ENCODE measurements at regions not wholly inside any gene's neighbourhood (a gene's known extent, or its start where the extent isn't known, plus 50 kb on each side); places are given as distances from the start of the nearest gene placed in this dataset.

GRCh38 chr4:125365731-125366130 lies 51.0 kb downstream of the FAT4 start:
- TF ChIP-seq ZC3H10 (CRISPR knock-in tag; IDR thresholded peaks at IDR 0.05): no peak
- no peak for TF ChIP-seq BACH2 (CRISPR knock-in tag; IDR thresholded peaks at IDR 0.05; ENCODE audit: borderline replicate concordance)
- TF ChIP-seq ESRRG (CRISPR knock-in tag; IDR thresholded peaks at IDR 0.05): no peak
- TF ChIP-seq RARB (CRISPR knock-in tag; IDR thresholded peaks at IDR 0.05): no peak
- no peak for ATAC-seq

DNA sequence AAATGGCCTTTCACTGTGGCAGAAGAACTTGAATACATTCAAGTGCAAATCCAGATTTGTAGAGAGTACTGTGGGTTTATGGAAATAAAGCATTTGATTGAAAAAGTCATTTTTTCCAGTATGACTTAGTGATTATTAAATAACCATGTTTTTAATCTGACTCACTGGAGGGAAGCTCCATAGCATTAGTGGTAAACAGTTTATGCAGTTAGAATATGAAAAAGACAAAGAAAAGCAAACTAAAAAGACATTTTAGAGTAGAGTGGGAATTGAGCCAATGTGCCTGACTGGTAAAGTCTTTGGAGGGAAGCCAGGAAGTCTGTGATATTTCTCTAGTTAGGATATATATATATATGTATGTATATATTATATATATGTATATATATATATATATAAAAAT lies 53.4 kb downstream of the FAT4 start:
- ATAC-seq: peak; percentile 78
- TF ChIP-seq TCF4 (CRISPR knock-in tag; IDR thresholded peaks at IDR 0.05; ENCODE audit: borderline replicate concordance) (no peak), PATZ1 (CRISPR knock-in tag; IDR thresholded peaks at IDR 0.05; ENCODE audit: borderline replicate concordance) (no peak), GLIS3 (CRISPR knock-in tag; IDR thresholded peaks at IDR 0.05) (no peak), ESRRG (CRISPR knock-in tag; IDR thresholded peaks at IDR 0.05) (no peak)

DNA sequence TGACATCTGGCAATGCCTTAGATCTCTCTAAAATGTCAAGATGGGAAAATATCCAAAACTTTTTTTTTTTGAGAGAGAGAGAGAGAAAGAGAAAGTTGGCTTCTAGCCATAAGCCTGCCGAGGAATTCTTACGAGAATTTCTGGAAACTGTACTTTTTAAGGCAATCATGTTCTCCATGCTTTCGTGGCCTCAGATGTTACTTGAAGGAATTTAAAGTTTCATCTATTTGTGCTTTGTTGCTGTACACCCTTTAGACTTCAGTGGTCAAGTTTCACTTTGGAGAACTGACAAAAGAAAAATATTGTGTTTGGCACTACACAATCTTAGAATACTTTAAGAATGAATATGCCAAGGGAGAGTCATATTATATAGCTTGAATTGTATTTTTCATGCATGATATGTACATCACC lies 53.9 kb downstream of the FAT4 start:
- ATAC-seq: peak; percentile 76
- no peak for TF ChIP-seq RARB (CRISPR knock-in tag; IDR thresholded peaks at IDR 0.05)
- no peak for TF ChIP-seq CSRNP3 (CRISPR knock-in tag; IDR thresholded peaks at IDR 0.05)
- TF ChIP-seq ESRRG (CRISPR knock-in tag; IDR thresholded peaks at IDR 0.05): no peak
- peak; percentile 26; the same call in 1 of the 2 replicates for TF ChIP-seq ISL1 (CRISPR knock-in tag; IDR thresholded peaks at IDR 0.05)
- TF ChIP-seq ZFP3 (CRISPR knock-in tag; IDR thresholded peaks at IDR 0.05): no peak
- no peak for TF ChIP-seq ZFP30 (CRISPR knock-in tag; IDR thresholded peaks at IDR 0.05)
- no peak for TF ChIP-seq ZC3H10 (CRISPR knock-in tag; IDR thresholded peaks at IDR 0.05)
- TF ChIP-seq, protein P1, sequence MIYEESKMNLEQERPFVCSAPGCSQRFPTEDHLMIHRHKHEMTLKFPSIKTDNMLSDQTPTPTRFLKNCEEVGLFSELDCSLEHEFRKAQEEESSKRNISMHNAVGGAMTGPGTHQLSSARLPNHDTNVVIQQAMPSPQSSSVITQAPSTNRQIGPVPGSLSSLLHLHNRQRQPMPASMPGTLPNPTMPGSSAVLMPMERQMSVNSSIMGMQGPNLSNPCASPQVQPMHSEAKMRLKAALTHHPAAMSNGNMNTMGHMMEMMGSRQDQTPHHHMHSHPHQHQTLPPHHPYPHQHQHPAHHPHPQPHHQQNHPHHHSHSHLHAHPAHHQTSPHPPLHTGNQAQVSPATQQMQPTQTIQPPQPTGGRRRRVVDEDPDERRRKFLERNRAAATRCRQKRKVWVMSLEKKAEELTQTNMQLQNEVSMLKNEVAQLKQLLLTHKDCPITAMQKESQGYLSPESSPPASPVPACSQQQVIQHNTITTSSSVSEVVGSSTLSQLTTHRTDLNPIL (CRISPR knock-in tag; IDR thresholded peaks at IDR 0.05; ENCODE audit: low read depth): no peak

- ATAC-seq: peak; percentile 52
Measured at GRCh38 chr4:125369098-125369497, 54.3 kb downstream of the FAT4 start.

DNA sequence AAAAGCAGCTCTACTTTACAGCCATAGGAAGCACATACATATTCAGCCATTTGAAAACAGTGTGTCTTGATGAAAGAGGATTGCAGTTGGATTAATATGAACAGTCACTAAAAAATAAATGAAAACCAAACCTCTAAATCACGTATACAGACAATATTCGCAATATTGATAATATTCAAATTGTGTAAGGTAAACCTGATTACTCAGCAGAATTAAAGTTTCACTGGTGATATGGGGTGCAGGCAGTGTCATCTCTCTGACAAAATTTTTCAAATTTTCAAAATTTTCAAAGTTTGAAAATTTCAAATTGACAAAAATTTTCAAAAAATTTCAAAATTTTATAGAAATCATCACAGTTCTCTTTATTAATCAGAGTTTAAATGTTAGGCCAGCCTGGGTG lies 55.7 kb downstream of the FAT4 start:
- ATAC-seq: no peak
- TF ChIP-seq, protein P2, sequence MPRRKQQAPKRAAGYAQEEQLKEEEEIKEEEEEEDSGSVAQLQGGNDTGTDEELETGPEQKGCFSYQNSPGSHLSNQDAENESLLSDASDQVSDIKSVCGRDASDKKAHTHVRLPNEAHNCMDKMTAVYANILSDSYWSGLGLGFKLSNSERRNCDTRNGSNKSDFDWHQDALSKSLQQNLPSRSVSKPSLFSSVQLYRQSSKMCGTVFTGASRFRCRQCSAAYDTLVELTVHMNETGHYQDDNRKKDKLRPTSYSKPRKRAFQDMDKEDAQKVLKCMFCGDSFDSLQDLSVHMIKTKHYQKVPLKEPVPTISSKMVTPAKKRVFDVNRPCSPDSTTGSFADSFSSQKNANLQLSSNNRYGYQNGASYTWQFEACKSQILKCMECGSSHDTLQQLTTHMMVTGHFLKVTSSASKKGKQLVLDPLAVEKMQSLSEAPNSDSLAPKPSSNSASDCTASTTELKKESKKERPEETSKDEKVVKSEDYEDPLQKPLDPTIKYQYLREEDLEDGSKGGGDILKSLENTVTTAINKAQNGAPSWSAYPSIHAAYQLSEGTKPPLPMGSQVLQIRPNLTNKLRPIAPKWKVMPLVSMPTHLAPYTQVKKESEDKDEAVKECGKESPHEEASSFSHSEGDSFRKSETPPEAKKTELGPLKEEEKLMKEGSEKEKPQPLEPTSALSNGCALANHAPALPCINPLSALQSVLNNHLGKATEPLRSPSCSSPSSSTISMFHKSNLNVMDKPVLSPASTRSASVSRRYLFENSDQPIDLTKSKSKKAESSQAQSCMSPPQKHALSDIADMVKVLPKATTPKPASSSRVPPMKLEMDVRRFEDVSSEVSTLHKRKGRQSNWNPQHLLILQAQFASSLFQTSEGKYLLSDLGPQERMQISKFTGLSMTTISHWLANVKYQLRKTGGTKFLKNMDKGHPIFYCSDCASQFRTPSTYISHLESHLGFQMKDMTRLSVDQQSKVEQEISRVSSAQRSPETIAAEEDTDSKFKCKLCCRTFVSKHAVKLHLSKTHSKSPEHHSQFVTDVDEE (CRISPR knock-in tag; IDR thresholded peaks at IDR 0.05): no peak
- TF ChIP-seq ZFP3 (CRISPR knock-in tag; IDR thresholded peaks at IDR 0.05): no peak
- no peak for TF ChIP-seq CSDC2 (CRISPR knock-in tag; IDR thresholded peaks at IDR 0.05)
- no peak for TF ChIP-seq ISL1 (CRISPR knock-in tag; IDR thresholded peaks at IDR 0.05)

More at GRCh38 chr4:125369098-125369497, 54.3 kb downstream of the FAT4 start:
- TF ChIP-seq PPARA (CRISPR knock-in tag; IDR thresholded peaks at IDR 0.05; ENCODE audit: borderline replicate concordance) (no peak), BACH2 (CRISPR knock-in tag; IDR thresholded peaks at IDR 0.05; ENCODE audit: borderline replicate concordance) (no peak), ZNF565 (CRISPR knock-in tag; conservative IDR thresholded peaks at IDR 0.05; ENCODE audit: low read depth) (no peak), RARB (CRISPR knock-in tag; IDR thresholded peaks at IDR 0.05) (no peak), ARNTL (CRISPR knock-in tag; IDR thresholded peaks at IDR 0.05; ENCODE audit: borderline replicate concordance, low read depth) (no peak), OSR1 (CRISPR knock-in tag; IDR thresholded peaks at IDR 0.05) (no peak), ISL1 (CRISPR knock-in tag; IDR thresholded peaks at IDR 0.05) (no peak), PATZ1 (CRISPR knock-in tag; IDR thresholded peaks at IDR 0.05; ENCODE audit: borderline replicate concordance) (no peak), TCF4 (CRISPR knock-in tag; IDR thresholded peaks at IDR 0.05; ENCODE audit: borderline replicate concordance) (no peak), ZFP3 (CRISPR knock-in tag; IDR thresholded peaks at IDR 0.05) (no peak), TOX (CRISPR knock-in tag; IDR thresholded peaks at IDR 0.05; ENCODE audit: borderline replicate concordance) (no peak), GLIS3 (CRISPR knock-in tag; IDR thresholded peaks at IDR 0.05) (no peak)
